Mammary epithelial cell (primary cell): ENCODE measurements at regions not wholly inside any gene's neighbourhood (a gene's known extent, or its start where the extent isn't known, plus 50 kb on each side); places are given as distances from the start of the nearest gene placed in this dataset.

Experiments
- EZH2 ChIP-seq: IDR thresholded peaks from 2 replicates; pipeline ENCODE4 v1.6.1; 2012; ENCODE audit warnings: low read length, inconsistent platforms, borderline replicate concordance
- TF ChIP-seq, protein P1 (sequence below), 2 donors: IDR thresholded peaks in 1 of 2; conservative IDR thresholded peaks in 1 of 2; 2 replicates each; pipeline ENCODE4 v1.5.1; 2011 to 2012; ENCODE audit warnings: inconsistent platforms in 2 of 2, low read length in 2 of 2, mild to moderate bottlenecking in 2 of 2, control low read depth in 1 of 2, low read depth in 1 of 2; ENCODE audit not compliant: insufficient read depth in 1 of 2; ENCODE audit errors: extremely low read depth in 1 of 2

GRCh38 chr1:67611846-67612245 lies 73.2 kb upstream of the GADD45A start:
- TF ChIP-seq, protein P1, sequence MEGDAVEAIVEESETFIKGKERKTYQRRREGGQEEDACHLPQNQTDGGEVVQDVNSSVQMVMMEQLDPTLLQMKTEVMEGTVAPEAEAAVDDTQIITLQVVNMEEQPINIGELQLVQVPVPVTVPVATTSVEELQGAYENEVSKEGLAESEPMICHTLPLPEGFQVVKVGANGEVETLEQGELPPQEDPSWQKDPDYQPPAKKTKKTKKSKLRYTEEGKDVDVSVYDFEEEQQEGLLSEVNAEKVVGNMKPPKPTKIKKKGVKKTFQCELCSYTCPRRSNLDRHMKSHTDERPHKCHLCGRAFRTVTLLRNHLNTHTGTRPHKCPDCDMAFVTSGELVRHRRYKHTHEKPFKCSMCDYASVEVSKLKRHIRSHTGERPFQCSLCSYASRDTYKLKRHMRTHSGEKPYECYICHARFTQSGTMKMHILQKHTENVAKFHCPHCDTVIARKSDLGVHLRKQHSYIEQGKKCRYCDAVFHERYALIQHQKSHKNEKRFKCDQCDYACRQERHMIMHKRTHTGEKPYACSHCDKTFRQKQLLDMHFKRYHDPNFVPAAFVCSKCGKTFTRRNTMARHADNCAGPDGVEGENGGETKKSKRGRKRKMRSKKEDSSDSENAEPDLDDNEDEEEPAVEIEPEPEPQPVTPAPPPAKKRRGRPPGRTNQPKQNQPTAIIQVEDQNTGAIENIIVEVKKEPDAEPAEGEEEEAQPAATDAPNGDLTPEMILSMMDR (conservative IDR thresholded peaks at IDR 0.05 in 1 of 2, IDR thresholded peaks at IDR 0.05 in 1 of 2; ENCODE audit: extremely low read depth in 1 of 2, insufficient read depth in 1 of 2, low read depth in 1 of 2, low read length in 2 of 2), result no peak
- TF ChIP-seq EZH2, result no peak
